AG09319 (cell line): ENCODE measurements at regions not wholly inside any gene's neighbourhood (a gene's known extent, or its start where the extent isn't known, plus 50 kb on each side); places are given as distances from the start of the nearest gene placed in this dataset.

Experiments
- DNase-seq: peaks from one replicate; pipeline ENCODE4 v3.0.0-alpha.2; 2010; ENCODE audit warnings: low read depth; ENCODE audit errors: extremely low read depth
- TF ChIP-seq, protein P1 (sequence below): IDR thresholded peaks from 2 replicates; pipeline ENCODE4 v1.5.1; 2011; ENCODE audit warnings: low read depth, mild to moderate bottlenecking, inconsistent platforms, low read length, moderate library complexity

DNA sequence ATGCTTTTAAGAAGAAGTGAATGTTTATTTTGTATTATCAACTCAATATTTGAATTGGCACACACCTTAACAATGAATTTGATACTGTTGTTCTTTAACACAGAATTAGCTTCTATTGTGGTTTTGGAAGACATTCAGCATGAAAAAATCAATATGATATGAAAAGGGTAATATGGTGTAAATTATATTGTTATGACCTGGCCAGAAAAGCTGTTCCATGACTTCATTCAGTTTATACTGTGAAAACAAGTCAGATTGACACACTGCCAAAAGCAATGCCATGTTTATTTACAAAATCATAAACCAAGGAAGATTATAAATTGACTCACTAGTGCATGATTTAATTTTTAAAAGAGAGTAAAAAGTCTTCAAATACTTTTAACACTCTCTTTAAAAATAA, 851.4 kb upstream of the SEL1L start:
- DNase-seq = no peak
- TF ChIP-seq, protein P1, sequence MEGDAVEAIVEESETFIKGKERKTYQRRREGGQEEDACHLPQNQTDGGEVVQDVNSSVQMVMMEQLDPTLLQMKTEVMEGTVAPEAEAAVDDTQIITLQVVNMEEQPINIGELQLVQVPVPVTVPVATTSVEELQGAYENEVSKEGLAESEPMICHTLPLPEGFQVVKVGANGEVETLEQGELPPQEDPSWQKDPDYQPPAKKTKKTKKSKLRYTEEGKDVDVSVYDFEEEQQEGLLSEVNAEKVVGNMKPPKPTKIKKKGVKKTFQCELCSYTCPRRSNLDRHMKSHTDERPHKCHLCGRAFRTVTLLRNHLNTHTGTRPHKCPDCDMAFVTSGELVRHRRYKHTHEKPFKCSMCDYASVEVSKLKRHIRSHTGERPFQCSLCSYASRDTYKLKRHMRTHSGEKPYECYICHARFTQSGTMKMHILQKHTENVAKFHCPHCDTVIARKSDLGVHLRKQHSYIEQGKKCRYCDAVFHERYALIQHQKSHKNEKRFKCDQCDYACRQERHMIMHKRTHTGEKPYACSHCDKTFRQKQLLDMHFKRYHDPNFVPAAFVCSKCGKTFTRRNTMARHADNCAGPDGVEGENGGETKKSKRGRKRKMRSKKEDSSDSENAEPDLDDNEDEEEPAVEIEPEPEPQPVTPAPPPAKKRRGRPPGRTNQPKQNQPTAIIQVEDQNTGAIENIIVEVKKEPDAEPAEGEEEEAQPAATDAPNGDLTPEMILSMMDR = no peak

DNA sequence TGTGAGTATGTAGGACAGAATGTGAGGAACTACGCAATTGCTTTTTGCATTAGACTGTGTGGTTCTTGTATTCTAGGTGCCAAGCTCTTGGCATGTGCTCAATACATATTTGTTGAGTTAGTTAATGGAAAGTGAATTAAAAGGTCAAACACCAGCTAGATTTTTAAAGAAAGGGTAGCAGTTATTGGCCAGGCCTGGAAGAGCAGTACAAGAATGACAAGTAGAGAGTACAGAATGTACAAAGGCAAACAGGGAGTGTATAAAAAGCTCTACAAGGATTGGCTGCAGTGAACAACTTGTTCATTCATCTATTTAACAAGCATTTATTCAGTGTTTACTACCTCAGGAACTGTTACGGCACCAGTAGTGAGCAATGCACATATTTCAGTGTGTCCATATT, 854.0 kb upstream of the SEL1L start:
- TF ChIP-seq, protein P1 = no peak
- no peak for DNase-seq

- DNase-seq = no peak
Measured at GRCh38 chr14:82388488-82388887, 854.8 kb upstream of the SEL1L start.

GRCh38 chr14:82390586-82390985, 856.9 kb upstream of the SEL1L start:
- no peak for DNase-seq
- TF ChIP-seq, protein P1 = no peak

More at GRCh38 chr14:82388488-82388887, 854.8 kb upstream of the SEL1L start:
- TF ChIP-seq, protein P1 = no peak

DNA sequence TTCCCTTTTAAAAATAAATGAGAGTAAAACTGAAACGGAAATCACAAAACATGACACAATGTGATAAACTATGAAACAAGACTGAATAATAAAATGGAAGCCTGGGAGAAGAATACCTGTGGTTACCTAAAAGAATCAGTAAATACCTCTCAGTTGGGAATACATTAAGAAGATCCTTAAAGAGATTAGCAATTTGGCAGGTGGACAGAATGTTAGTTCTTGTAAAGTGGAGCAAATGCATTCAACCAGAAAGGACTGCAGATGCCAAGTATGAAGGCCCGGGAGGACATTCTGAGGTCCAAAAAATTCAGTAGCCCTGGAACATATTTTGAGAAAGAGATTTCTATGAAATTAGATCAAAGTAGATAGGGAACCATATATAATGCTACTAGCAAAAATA, 861.3 kb upstream of the SEL1L start:
- DNase-seq = no peak
- TF ChIP-seq, protein P1 = no peak

- TF ChIP-seq, protein P1 = no peak
- DNase-seq = no peak
Measured at GRCh38 chr14:82398256-82398655, 864.6 kb upstream of the SEL1L start.

GRCh38 chr14:82403987-82404386, 870.3 kb upstream of the SEL1L start:
- TF ChIP-seq, protein P1 = no peak
- DNase-seq = no peak
